Endothelial cell of umbilical vein (primary cell): ENCODE measurements at regions not wholly inside any gene's neighbourhood (a gene's known extent, or its start where the extent isn't known, plus 50 kb on each side); places are given as distances from the start of the nearest gene placed in this dataset.

Source experiments
- BruUV-seq: library from RNA; stranded (reverse); fragments of 400-500 nt; replicated peaks from 2 replicates; lab custom pipeline; 2021; lab: Mats Ljungman, UMichigan
- CTCF ChIA-PET: fragments of 300-600, 350-600 bp; sonication (Branson Sonifier 250); formaldehyde crosslinking; loops from one replicate; lab custom pipeline; 2021; ENCODE audit warnings: antibody characterized with exemption, inconsistent platforms; lab: Charles Lee
- POLR2A ChIA-PET: fragments of 300-600, 350-600 bp; sonication (Branson Sonifier 250); formaldehyde crosslinking; loops from one replicate; lab custom pipeline; 2021; ENCODE audit warnings: antibody characterized with exemption, inconsistent platforms; lab: Charles Lee
- DNase-seq: peaks from one replicate; pipeline ENCODE4 v3.0.0-alpha.2; 2011; ENCODE audit warnings: low read depth, low spot score
- FAIRE-seq: peaks from 2 replicates; lab custom pipeline; 2011; peaks lifted over from hg19 to GRCh38; lab: Jason Lieb, UNC
- H2AFZ ChIP-seq: 2 replicates; pipeline ENCODE4 v1.6.0; 2012; ENCODE audit warnings: low read depth, low read length, control low read depth, inconsistent platforms
- H3K27ac ChIP-seq: 2 replicates; pipeline ENCODE4 v1.5.1; 2011; ENCODE audit warnings: low read depth, mild to moderate bottlenecking, control low read depth, low read length, moderate library complexity; ENCODE audit not compliant: insufficient read depth
- H3K27me3 ChIP-seq, 2 experiments: 2 replicates each; pipeline versions ENCODE4 v1.6.0 to v1.6.1; 2011; ENCODE audit warnings: low read length in 2 of 2, mixed read lengths in 1 of 2; ENCODE audit not compliant: control insufficient read depth in 2 of 2, insufficient read depth in 2 of 2
- H3K36me3 ChIP-seq, 2 experiments: 2 replicates in 1 of 2; 3 replicates in 1 of 2; pipeline ENCODE4 v1.5.1; 2011; ENCODE audit warnings: low read length in 2 of 2, mild to moderate bottlenecking in 1 of 2, moderate library complexity in 1 of 2; ENCODE audit not compliant: control insufficient read depth in 2 of 2, insufficient read depth in 2 of 2; ENCODE audit errors: extremely low read depth in 1 of 2
- H3K4me1 ChIP-seq: 3 replicates; pipeline ENCODE4 v1.5.1; 2011; ENCODE audit warnings: mild to moderate bottlenecking, low read length; ENCODE audit not compliant: control insufficient read depth, insufficient read depth; ENCODE audit errors: extremely low read depth
- H3K4me2 ChIP-seq: 2 replicates; pipeline ENCODE4 v1.6.1; 2011; ENCODE audit warnings: low read length, control low read depth, mixed read lengths; ENCODE audit not compliant: insufficient read depth
- H3K4me3 ChIP-seq, 3 experiments: fragments of 200-600 bp in 1 of 3; sonication (generic), shearing (Covaris generic) in 1 of 3; replicated peaks in 1 of 3; 2 replicates each; pipeline ENCODE4 v1.5.1; 2011 to 2016; ENCODE audit warnings: control low read depth in 3 of 3, low read length in 3 of 3, mild to moderate bottlenecking in 2 of 3, inconsistent platforms in 1 of 3, low read depth in 1 of 3, moderate library complexity in 1 of 3; ENCODE audit not compliant: insufficient read depth in 1 of 3
- H3K79me2 ChIP-seq: 2 replicates; pipeline ENCODE4 v1.6.0; 2012; ENCODE audit warnings: low read length, inconsistent platforms; ENCODE audit not compliant: control insufficient read depth, insufficient read depth
- H3K9ac ChIP-seq: replicated peaks from 2 replicates; pipeline ENCODE3; 2011; ENCODE audit warnings: low read length, control low read depth; ENCODE audit not compliant: insufficient read depth; ENCODE audit errors: extremely low read depth
- H3K9me1 ChIP-seq: replicated peaks from 3 replicates; pipeline ENCODE4 v1.6.0; 2011; ENCODE audit warnings: mild to moderate bottlenecking, low read length; ENCODE audit not compliant: control insufficient read depth, insufficient read depth; ENCODE audit errors: extremely low read depth
- H3K9me3 ChIP-seq: replicated peaks from 2 replicates; pipeline ENCODE4 v1.5.1; 2012; ENCODE audit warnings: low read length, inconsistent platforms; ENCODE audit not compliant: control insufficient read depth, insufficient read depth
- H4K20me1 ChIP-seq: replicated peaks from 2 replicates; pipeline ENCODE3; 2011; ENCODE audit warnings: mild to moderate bottlenecking, low read length; ENCODE audit not compliant: control insufficient read depth, insufficient read depth; ENCODE audit errors: extremely low read depth
- EZH2 ChIP-seq: IDR thresholded peaks from 2 replicates; pipeline ENCODE4 v1.6.1; 2012; ENCODE audit warnings: borderline replicate concordance, low read depth, mild to moderate bottlenecking, moderate library complexity, low read length, inconsistent platforms; ENCODE audit not compliant: severe bottlenecking
- FOS ChIP-seq: IDR thresholded peaks from 2 replicates; pipeline ENCODE4 v1.6.1; 2011; ENCODE audit warnings: mild to moderate bottlenecking, low read length, moderate library complexity, borderline replicate concordance; ENCODE audit not compliant: insufficient read depth
- GATA2 ChIP-seq: IDR thresholded peaks from 2 replicates; pipeline ENCODE4 v1.7.0; 2011; ENCODE audit warnings: low read depth, mild to moderate bottlenecking, moderate library complexity, mixed read lengths, low read length; ENCODE audit not compliant: insufficient read length, insufficient read depth
- JUN ChIP-seq: IDR thresholded peaks from 2 replicates; pipeline ENCODE4 v1.6.1; 2011; ENCODE audit warnings: borderline replicate concordance, low read depth; ENCODE audit not compliant: insufficient read length, insufficient read depth
- MYC ChIP-seq: IDR thresholded peaks from one replicate; pipeline ENCODE4 v1.6.1; 2011; ENCODE audit warnings: mild to moderate bottlenecking, low read depth, low read length
- POLR2A ChIP-seq: IDR thresholded peaks from 2 replicates; pipeline ENCODE4 v1.6.1; 2012; ENCODE audit warnings: low read depth, mild to moderate bottlenecking, control low read depth, low read length
- POLR2AphosphoS5 ChIP-seq: IDR thresholded peaks from 2 replicates; pipeline ENCODE4 v1.6.1; 2012; ENCODE audit warnings: low read depth, mild to moderate bottlenecking, control low read depth, low read length, moderate library complexity; ENCODE audit not compliant: insufficient read depth
- dilution Hi-C: fragments of 300-500 bp; cut with MboI; formaldehyde crosslinking; loops from one replicate; pipeline ENCODE4 v1.15.0; 2019; ENCODE audit warnings: low sequenced_read_pairs; ENCODE audit not compliant: extremely low pct_ligation_motif_present
- intact Hi-C: fragments of 100-400 bp; cut with micrococcal nuclease; formaldehyde crosslinking; loops from one replicate; pipeline ENCODE4 v1.10.0; 2022
- TF ChIP-seq, protein P1 (sequence below), 2 donors: IDR thresholded peaks; 1 replicate in 1 of 2; 2 replicates in 1 of 2; pipeline ENCODE4 v1.5.1; 2011; ENCODE audit warnings: low read length in 2 of 2, mild to moderate bottlenecking in 2 of 2, moderate library complexity in 2 of 2, control low read depth in 1 of 2, inconsistent platforms in 1 of 2, low read depth in 1 of 2; ENCODE audit not compliant: insufficient read depth in 1 of 2; ENCODE audit errors: extremely low read depth in 1 of 2
- TF ChIP-seq, protein P2 (sequence below): IDR thresholded peaks from 2 replicates; pipeline ENCODE4 v1.6.1; 2011; ENCODE audit not compliant: insufficient read depth, insufficient read length

DNA sequence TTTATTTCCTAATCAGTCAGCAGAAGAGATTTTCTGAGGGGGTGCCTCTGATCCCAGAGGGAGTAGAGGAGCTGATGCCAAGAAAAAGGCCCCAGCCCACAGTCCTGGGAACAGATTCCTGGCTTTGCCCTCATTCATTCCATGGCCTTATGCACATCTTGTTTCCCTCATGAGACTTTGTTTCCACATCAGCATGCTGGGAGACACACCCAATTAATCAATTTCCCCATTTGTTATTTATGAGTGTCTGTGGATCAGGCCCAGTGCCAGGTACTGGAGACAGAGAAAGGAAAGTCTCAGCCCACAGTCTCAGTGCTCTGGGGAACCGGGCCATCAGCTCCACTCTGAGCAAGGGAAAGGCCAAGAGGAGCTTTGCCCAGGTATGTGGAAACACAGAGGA is 496.2 kb upstream of the ZMIZ1 start:
- H3K27ac ChIP-seq = no peak overlapping the region
- BruUV-seq = no TSS peak
- H3K4me1 ChIP-seq = no peaks in the 10 kb centered on the region
- no peaks in the 10 kb centered on the region for H3K79me2 ChIP-seq
- dilution Hi-C loops = no loop called here
- no peaks in the 10 kb centered on the region for H3K9me1 ChIP-seq
- no peak overlapping the region for H3K9ac ChIP-seq
- TF ChIP-seq EZH2 (no peak), POLR2AphosphoS5 (no peak), FOS (no peak), MYC (no peak), GATA2 (no peak), POLR2A (no peak), JUN (no peak)
- TF ChIP-seq, protein P1, sequence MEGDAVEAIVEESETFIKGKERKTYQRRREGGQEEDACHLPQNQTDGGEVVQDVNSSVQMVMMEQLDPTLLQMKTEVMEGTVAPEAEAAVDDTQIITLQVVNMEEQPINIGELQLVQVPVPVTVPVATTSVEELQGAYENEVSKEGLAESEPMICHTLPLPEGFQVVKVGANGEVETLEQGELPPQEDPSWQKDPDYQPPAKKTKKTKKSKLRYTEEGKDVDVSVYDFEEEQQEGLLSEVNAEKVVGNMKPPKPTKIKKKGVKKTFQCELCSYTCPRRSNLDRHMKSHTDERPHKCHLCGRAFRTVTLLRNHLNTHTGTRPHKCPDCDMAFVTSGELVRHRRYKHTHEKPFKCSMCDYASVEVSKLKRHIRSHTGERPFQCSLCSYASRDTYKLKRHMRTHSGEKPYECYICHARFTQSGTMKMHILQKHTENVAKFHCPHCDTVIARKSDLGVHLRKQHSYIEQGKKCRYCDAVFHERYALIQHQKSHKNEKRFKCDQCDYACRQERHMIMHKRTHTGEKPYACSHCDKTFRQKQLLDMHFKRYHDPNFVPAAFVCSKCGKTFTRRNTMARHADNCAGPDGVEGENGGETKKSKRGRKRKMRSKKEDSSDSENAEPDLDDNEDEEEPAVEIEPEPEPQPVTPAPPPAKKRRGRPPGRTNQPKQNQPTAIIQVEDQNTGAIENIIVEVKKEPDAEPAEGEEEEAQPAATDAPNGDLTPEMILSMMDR (IDR thresholded peaks at IDR 0.05; ENCODE audit: extremely low read depth in 1 of 2, insufficient read depth in 1 of 2, low read depth in 1 of 2, low read length in 2 of 2) = no peak
- TF ChIP-seq, protein P2, sequence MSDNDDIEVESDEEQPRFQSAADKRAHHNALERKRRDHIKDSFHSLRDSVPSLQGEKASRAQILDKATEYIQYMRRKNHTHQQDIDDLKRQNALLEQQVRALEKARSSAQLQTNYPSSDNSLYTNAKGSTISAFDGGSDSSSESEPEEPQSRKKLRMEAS = no peak
- peaks cover 3% of the 10 kb centered on the region in 2 experiments for H3K27me3 ChIP-seq
- no peak overlapping the region for H3K4me3 ChIP-seq
- no peak overlapping the region for H2AFZ ChIP-seq
- FAIRE-seq = no peak
- H4K20me1 ChIP-seq = no peaks in the 10 kb centered on the region
- no peak overlapping the region for H3K4me2 ChIP-seq
- no peaks in the 10 kb centered on the region for H3K9me3 ChIP-seq
- intact Hi-C loops = no loop called here
- DNase-seq = no peak
- H3K36me3 ChIP-seq = no peaks in the 10 kb centered on the region
- POLR2A ChIA-PET = no interaction called here
- CTCF ChIA-PET = no interaction called here
